ENCODE measurements at regions not wholly inside any gene's neighbourhood (a gene's known extent, or its start where the extent isn't known, plus 50 kb on each side); places are given as distances from the start of the nearest gene placed in this dataset.

DNA sequence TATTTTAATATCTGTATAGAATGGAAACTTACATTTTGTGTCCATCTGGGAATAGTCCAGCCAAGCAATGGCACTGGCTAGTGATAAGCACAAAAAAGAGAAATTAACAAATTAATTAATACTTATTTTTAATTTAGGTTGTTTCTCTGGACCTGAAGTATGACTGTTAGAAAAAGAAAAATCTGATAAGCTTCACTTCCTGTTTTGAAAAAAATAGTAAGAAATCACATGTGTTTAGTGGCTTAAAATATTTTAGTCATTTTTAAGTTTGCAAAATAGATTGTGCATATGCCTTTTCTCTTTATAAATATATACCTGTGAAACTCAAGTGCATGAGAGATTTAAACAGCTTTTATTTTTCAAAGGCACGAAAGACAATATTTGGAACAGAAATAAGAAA, 50.1 kb upstream of the CREB5 start:
- H3K4me1 ChIP-seq (ENCODE audit: insufficient read depth, low read length) = no peaks in the 10 kb centered on the region
- H3K4me3 ChIP-seq (ENCODE audit: low read length in 2 of 2) = no peak overlapping the region
- H3K9me3 ChIP-seq (ENCODE audit: control insufficient read depth in 1 of 2, low read length in 2 of 2) = no peaks in the 10 kb centered on the region
- POLR2A ChIA-PET (ENCODE audit: partially characterized antibody) = no interaction called here
- intact Hi-C loops (cut with micrococcal nuclease) = no loop called here
- Mint-ChIP-seq H3K9me3 (peaks cover 2 to 17% (median 9%) of the 10 kb centered on the region in 8 donors), H3K27ac (no peak overlapping the region), H3K4me3 (no peak overlapping the region), H3K4me1 (peaks cover 0 to 4% (median 0%) of the 10 kb centered on the region in 4 donors), H3K36me3 (no peaks in the 10 kb centered on the region), H3K27me3 (peaks cover 2 to 4% of the 10 kb centered on the region in 2 donors)
- DNase-seq = no peak
- no peaks in the 10 kb centered on the region for H3K36me3 ChIP-seq (ENCODE audit: insufficient read depth, low read length)
- CTCF ChIA-PET (ENCODE audit: partially characterized antibody) = no interaction called here
- H3K27me3 ChIP-seq (ENCODE audit: insufficient read depth, low read length) = no peaks in the 10 kb centered on the region
- no peak overlapping the region for H3K27ac ChIP-seq (ENCODE audit: low read depth, low read length)

Data from CD4-positive, alpha-beta memory T cell (primary cell).